RWPE2 (cell line): ENCODE measurements at regions not wholly inside any gene's neighbourhood (a gene's known extent, or its start where the extent isn't known, plus 50 kb on each side); places are given as distances from the start of the nearest gene placed in this dataset.

Source experiments
- ATAC-seq: fragments of 200-7000 bp; cut with Tn5 transposase; 3 replicates; pipeline ENCODE4 v1.9.1; 2021; ENCODE audit warnings: low read depth
- DNase-seq: peaks from one replicate; pipeline ENCODE4 v3.0.0-alpha.2; 2020; ENCODE audit warnings: low spot score
- H3K27ac ChIP-seq: fragments of 450-650 bp; 2 replicates; pipeline ENCODE4 v1.5.1; 2017; ENCODE audit warnings: mild to moderate bottlenecking; ENCODE audit not compliant: poor library complexity, severe bottlenecking
- H3K27me3 ChIP-seq: fragments of 250-450 bp; sonication (Bioruptor Pico); 2 replicates; pipeline ENCODE4 v1.5.1; 2021; ENCODE audit warnings: mild to moderate bottlenecking, moderate library complexity; ENCODE audit not compliant: insufficient read depth, poor library complexity, severe bottlenecking
- H3K36me3 ChIP-seq: fragments of 250-450 bp; sonication (Bioruptor Pico); 2 replicates; pipeline ENCODE4 v1.5.1; 2020; ENCODE audit warnings: low read depth, mild to moderate bottlenecking, moderate library complexity
- H3K4me1 ChIP-seq: fragments of 250-450 bp; sonication (Bioruptor Pico); 2 replicates; pipeline ENCODE4 v1.5.1; 2021; ENCODE audit warnings: mild to moderate bottlenecking, moderate library complexity; ENCODE audit not compliant: insufficient read depth, poor library complexity, severe bottlenecking
- H3K4me3 ChIP-seq: fragments of 250-450 bp; sonication (Bioruptor Pico); 2 replicates; pipeline ENCODE4 v1.5.1; 2021; ENCODE audit warnings: mild to moderate bottlenecking, moderate library complexity; ENCODE audit not compliant: severe bottlenecking
- H3K9me3 ChIP-seq: fragments of 250-450 bp; sonication (Bioruptor Pico); 2 replicates; pipeline ENCODE4 v1.5.1; 2021; ENCODE audit warnings: mild to moderate bottlenecking, moderate library complexity; ENCODE audit not compliant: severe bottlenecking
- TF ChIP-seq, protein P1 (sequence below): fragments of 450-650 bp; IDR thresholded peaks from one replicate; pipeline ENCODE4 v1.5.1; 2017; ENCODE audit warnings: mild to moderate bottlenecking, moderate library complexity; ENCODE audit not compliant: poor library complexity, severe bottlenecking

DNA sequence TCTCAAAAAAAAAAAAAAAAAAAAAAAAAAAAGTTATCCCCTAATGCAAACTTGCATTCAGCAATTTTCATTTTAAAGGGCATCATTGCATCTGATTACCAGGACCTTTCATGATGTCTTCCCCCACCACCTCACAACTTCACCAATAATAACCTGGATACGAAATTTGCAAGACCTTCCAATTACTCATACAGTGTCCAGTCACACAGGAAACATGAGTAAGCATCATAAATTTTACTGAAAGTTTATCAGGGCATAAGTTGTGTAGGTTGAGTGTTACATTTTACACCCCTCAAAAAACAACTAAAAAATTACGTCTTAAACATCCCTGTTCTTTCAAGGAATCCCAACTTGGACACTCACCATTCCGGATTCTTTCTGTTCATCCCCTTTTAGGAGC is 79.1 kb upstream of the ANKEF1 start:
- TF ChIP-seq, protein P1, sequence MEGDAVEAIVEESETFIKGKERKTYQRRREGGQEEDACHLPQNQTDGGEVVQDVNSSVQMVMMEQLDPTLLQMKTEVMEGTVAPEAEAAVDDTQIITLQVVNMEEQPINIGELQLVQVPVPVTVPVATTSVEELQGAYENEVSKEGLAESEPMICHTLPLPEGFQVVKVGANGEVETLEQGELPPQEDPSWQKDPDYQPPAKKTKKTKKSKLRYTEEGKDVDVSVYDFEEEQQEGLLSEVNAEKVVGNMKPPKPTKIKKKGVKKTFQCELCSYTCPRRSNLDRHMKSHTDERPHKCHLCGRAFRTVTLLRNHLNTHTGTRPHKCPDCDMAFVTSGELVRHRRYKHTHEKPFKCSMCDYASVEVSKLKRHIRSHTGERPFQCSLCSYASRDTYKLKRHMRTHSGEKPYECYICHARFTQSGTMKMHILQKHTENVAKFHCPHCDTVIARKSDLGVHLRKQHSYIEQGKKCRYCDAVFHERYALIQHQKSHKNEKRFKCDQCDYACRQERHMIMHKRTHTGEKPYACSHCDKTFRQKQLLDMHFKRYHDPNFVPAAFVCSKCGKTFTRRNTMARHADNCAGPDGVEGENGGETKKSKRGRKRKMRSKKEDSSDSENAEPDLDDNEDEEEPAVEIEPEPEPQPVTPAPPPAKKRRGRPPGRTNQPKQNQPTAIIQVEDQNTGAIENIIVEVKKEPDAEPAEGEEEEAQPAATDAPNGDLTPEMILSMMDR: no peak

DNA sequence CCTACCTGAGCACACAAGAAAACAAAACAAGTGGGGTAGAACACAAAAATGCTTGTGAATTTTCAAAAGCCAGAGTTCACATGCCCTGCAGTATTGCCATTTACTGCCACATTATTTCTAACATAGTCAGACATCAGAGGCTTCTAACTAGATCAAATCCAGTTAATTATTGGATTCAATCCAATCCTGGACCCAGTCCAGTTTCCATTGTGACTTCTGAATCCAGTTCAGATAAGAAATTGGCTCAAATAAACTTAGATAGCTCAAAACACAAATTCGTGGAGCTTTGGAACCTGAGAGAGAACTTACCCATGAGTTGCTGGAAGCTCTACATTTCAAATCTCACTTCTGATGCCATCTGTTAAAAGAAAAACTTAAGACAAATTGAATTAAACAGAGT is 85.2 kb upstream of the ANKEF1 start:
- ATAC-seq (no peak), DNase-seq (no peak)
- H3K4me3 ChIP-seq: no peak overlapping the region
- no peaks in the 10 kb centered on the region for H3K27me3 ChIP-seq
- no peaks in the 10 kb centered on the region for H3K9me3 ChIP-seq
- H3K4me1 ChIP-seq: peaks cover 5% of the 10 kb centered on the region
- TF ChIP-seq, protein P1: no peak
- H3K27ac ChIP-seq: no peak overlapping the region
- no peaks in the 10 kb centered on the region for H3K36me3 ChIP-seq

More for the DNA sequence above, 79.1 kb upstream of the ANKEF1 start:
- Histone ChIP-seq H3K9me3 (no peaks in the 10 kb centered on the region), H3K27me3 (no peaks in the 10 kb centered on the region), H3K36me3 (no peaks in the 10 kb centered on the region), H3K4me1 (peaks cover 5% of the 10 kb centered on the region), H3K4me3 (no peak overlapping the region), H3K27ac (no peak overlapping the region)
- no peak for DNase-seq
- ATAC-seq: peak; percentile 99

DNA sequence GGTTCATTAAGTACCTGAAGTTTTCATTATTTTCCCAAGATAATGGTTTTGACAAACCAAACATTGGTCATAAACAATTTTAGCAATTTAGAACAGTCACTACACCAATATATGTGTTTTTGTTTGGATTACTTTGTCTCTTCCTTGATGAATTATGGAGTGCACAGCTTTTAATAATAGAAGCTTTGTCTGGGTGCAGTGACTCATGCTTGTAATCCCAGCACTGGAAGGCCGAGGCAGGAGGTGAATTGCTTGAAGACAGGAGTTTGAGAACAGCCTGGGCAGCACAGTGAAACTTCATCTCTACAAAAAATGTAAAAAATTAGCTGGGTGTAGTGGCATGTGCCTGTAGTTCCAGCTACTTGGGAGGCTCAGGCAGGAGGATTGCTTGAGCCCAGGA is 89.4 kb upstream of the ANKEF1 start:
- no peaks in the 10 kb centered on the region for H3K9me3 ChIP-seq
- ATAC-seq: peak; percentile 96
- no peaks in the 10 kb centered on the region for H3K27me3 ChIP-seq
- H3K4me3 ChIP-seq: no peak overlapping the region
- no peak for DNase-seq
- H3K36me3 ChIP-seq: no peaks in the 10 kb centered on the region
- H3K27ac ChIP-seq: peak overlapping the region; percentile 13
- peaks cover 5% of the 10 kb centered on the region for H3K4me1 ChIP-seq
- TF ChIP-seq, protein P1: no peak

DNA sequence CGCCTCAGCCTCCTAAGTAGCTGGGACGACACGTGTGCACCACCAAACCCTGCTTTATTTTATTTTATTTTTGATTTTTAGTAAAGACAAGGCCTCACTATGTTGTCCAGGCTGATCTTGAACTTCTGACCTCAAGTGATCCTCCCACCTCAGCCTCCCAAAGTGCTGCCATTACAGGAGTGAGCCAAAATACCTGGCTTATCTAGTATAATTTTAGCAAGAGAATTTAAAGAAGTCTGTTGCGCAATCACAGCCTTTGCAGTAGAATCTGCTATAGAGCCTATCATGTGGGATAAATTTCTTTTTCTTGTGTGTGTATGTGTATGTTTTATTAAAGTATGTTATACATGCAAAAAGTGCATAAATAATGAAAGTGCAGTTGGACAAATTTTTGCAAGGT is 92.1 kb upstream of the ANKEF1 start:
- no peak overlapping the region for H3K27ac ChIP-seq
- no peak overlapping the region for H3K4me3 ChIP-seq
- TF ChIP-seq, protein P1: no peak
- no peaks in the 10 kb centered on the region for H3K9me3 ChIP-seq
- no peaks in the 10 kb centered on the region for H3K36me3 ChIP-seq
- ATAC-seq (no peak), DNase-seq (no peak)
- H3K27me3 ChIP-seq: no peaks in the 10 kb centered on the region
- peaks cover 5% of the 10 kb centered on the region for H3K4me1 ChIP-seq

DNA sequence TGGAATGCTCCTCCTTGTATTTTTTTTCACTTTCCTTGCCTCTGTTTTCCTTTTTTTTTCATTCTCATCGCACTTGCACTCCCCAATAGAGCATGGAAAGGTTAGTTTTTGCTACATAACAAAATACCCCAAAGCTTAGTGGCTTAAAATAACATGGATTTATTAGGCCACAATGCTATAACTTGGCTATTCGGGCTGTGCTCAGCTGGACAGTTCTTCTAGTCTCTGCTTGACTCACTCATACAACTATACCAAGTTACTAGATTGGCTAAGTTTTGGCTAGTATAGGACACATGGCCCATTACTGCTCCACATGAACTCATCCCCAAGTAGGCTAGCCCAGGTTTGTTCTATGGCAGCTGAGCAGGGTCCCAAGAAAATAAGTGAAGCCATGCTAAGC is 94.5 kb upstream of the ANKEF1 start:
- ATAC-seq (no peak), DNase-seq (no peak)
- no peaks in the 10 kb centered on the region for H3K4me1 ChIP-seq
- H3K27ac ChIP-seq: no peak overlapping the region
- no peaks in the 10 kb centered on the region for H3K27me3 ChIP-seq
- no peak overlapping the region for H3K4me3 ChIP-seq
- H3K36me3 ChIP-seq: no peaks in the 10 kb centered on the region
- TF ChIP-seq, protein P1: no peak
- no peaks in the 10 kb centered on the region for H3K9me3 ChIP-seq
